MCF 10A (cell line): ENCODE measurements at regions not wholly inside any gene's neighbourhood (a gene's known extent, or its start where the extent isn't known, plus 50 kb on each side); places are given as distances from the start of the nearest gene placed in this dataset.

Experiments used
- BruUV-seq: library from RNA; stranded (reverse); fragments of 400-500 nt; replicated peaks from 2 replicates; lab custom pipeline; 2021; lab: Mats Ljungman, UMichigan
- CTCF ChIA-PET: fragments of 300-600 bp; sonication (Branson Sonifier 250); formaldehyde crosslinking; extraction: SDS; loops from one replicate; lab custom pipeline; 2021; ENCODE audit warnings: antibody characterized with exemption, inconsistent platforms; lab: Yijun Ruan, JAX
- POLR2A ChIA-PET: fragments of 300-600, 350-650 bp; sonication (Branson Sonifier 250); formaldehyde crosslinking; extraction: SDS; loops from one replicate; lab custom pipeline; 2020; ENCODE audit warnings: antibody characterized with exemption, inconsistent platforms; lab: Yijun Ruan, JAX
- DNase-seq: peaks from one replicate; pipeline ENCODE4 v3.0.0-alpha.2; 2018; ENCODE audit not compliant: unreplicated experiment
- H3K27ac Mint-ChIP-seq: one replicate; pipeline ENCODE4 v1.8.0; 2022; ENCODE audit warnings: mild to moderate bottlenecking, low read depth, mixed read lengths; ENCODE audit not compliant: unreplicated experiment
- H3K27me3 Mint-ChIP-seq: one replicate; pipeline ENCODE4 v1.8.0; 2022; ENCODE audit warnings: mixed read lengths; ENCODE audit not compliant: insufficient read depth, unreplicated experiment
- H3K36me3 Mint-ChIP-seq: one replicate; pipeline ENCODE4 v1.8.0; 2022; ENCODE audit warnings: mild to moderate bottlenecking, moderate library complexity, mixed read lengths; ENCODE audit not compliant: insufficient read depth, unreplicated experiment
- H3K4me1 Mint-ChIP-seq: one replicate; pipeline ENCODE4 v1.8.0; 2022; ENCODE audit warnings: mixed read lengths; ENCODE audit not compliant: insufficient read depth, unreplicated experiment
- H3K4me3 Mint-ChIP-seq: one replicate; pipeline ENCODE4 v1.8.0; 2022; ENCODE audit warnings: mild to moderate bottlenecking, moderate library complexity, mixed read lengths; ENCODE audit not compliant: unreplicated experiment
- H3K9me3 Mint-ChIP-seq: one replicate; pipeline ENCODE4 v1.8.0; 2022; ENCODE audit warnings: mixed read lengths; ENCODE audit not compliant: unreplicated experiment
- CTCF ChIP-seq: fragments of 200-600 bp; IDR thresholded peaks from one replicate; pipeline ENCODE4 v1.8.0; 2022; ENCODE audit warnings: antibody characterized with exemption, mild to moderate bottlenecking; ENCODE audit not compliant: unreplicated experiment
- intact Hi-C: fragments of 100-400 bp; cut with micrococcal nuclease; formaldehyde crosslinking; loops from 2 replicates; pipeline ENCODE4 v1.14.1; 2022

GRCh38 chr2:100753444-100753843, 66.5 kb upstream of the NPAS2 start:
- Mint-ChIP-seq H3K9me3 (no peaks in the 10 kb centered on the region), H3K4me1 (peaks cover 59% of the 10 kb centered on the region), H3K4me3 (no peak overlapping the region), H3K27ac (peak overlapping the region; percentile 97), H3K27me3 (no peaks in the 10 kb centered on the region), H3K36me3 (peaks cover 10% of the 10 kb centered on the region)
- ChIA-PET POLR2A (interaction anchor here (0.6 to 2.8 kb wide), 9 partner anchors 14 to 431 kb away, joined by 3 to 14 read pairs (median 5); partner anchors contain the start of gene NPAS2), CTCF (interaction anchor here (1.8 kb wide), 1 partner anchor 23 kb away, joined by 5 read pairs; no protein-coding TSS in a partner anchor)
- intact Hi-C loops = loop anchor here (2.0 kb wide), 2 partner anchors 33 to 65 kb away; no protein-coding TSS in a partner anchor
- DNase-seq = no peak
- TF ChIP-seq CTCF = no peak
- no TSS peak for BruUV-seq

DNA sequence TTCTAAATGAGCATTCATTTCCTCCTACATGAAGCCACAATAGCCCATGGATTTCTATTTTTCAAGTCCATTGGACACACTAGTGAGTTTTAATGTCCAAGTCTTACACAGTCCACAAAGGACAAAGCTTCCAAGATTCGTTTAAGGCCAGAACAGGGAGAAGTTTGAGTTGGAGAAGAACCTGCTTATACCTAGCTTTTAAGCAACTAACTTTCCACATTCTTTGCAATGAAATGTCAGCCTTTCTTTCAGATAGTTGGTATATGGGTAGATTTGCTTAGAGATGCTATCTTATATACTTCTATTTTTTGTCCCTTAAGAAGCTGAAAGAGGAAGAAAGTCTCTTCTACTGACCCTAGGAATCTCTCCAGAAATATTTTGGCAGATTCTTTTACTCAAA, 66.1 kb upstream of the NPAS2 start:
- ChIA-PET CTCF (interaction anchor here (0.6 kb wide), 1 partner anchor 1429 kb away, joined by 4 read pairs; no protein-coding TSS in a partner anchor), POLR2A (interaction anchor here (0.6 to 2.8 kb wide), 5 partner anchors 14 to 369 kb away, joined by 3 to 14 read pairs (median 9); no protein-coding TSS in a partner anchor)
- H3K9me3 Mint-ChIP-seq = no peaks in the 10 kb centered on the region
- BruUV-seq = no TSS peak
- H3K4me3 Mint-ChIP-seq = no peak overlapping the region
- DNase-seq = no peak
- TF ChIP-seq CTCF = no peak
- no peak overlapping the region for H3K27ac Mint-ChIP-seq
- H3K4me1 Mint-ChIP-seq = peaks cover 61% of the 10 kb centered on the region
- intact Hi-C loops = loop anchor here (2.0 kb wide), 2 partner anchors 33 to 65 kb away; no protein-coding TSS in a partner anchor
- peaks cover 10% of the 10 kb centered on the region for H3K36me3 Mint-ChIP-seq
- no peaks in the 10 kb centered on the region for H3K27me3 Mint-ChIP-seq

DNA sequence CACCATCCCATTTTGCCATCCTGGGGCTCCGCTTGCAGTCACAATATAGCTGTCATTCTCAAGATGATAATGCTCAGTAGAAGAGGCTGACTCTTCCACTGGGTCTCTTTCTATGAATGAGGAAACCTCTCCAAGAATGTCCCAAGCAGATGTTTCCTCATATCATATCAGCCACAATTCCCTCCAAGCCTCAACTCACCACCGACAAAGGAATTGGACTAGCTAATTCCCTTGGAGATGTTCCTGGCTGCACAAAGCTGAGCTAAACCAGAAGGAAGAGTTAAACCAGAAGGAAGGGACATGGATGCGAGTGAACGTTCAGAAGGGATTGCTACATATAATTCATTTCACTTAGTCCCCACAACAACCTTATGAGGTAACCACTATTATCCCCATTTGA, 65.0 kb upstream of the NPAS2 start:
- peaks cover 54% of the 10 kb centered on the region for H3K4me1 Mint-ChIP-seq

More for the DNA sequence above, 65.0 kb upstream of the NPAS2 start:
- no TSS peak for BruUV-seq
- intact Hi-C loops = no loop called here
- DNase-seq = peak; percentile 8
- H3K27ac Mint-ChIP-seq = no peak overlapping the region
- CTCF ChIA-PET = interaction anchor here (0.6 to 0.9 kb wide), 2 partner anchors 24 to 255 kb away, joined by 4 to 6 read pairs; no protein-coding TSS in a partner anchor
- H3K27me3 Mint-ChIP-seq = no peaks in the 10 kb centered on the region
- POLR2A ChIA-PET = interaction anchor here (0.9 to 1.8 kb wide), 6 partner anchors 13 to 66 kb away, joined by 3 to 9 read pairs (median 5); no protein-coding TSS in a partner anchor
- peaks cover 10% of the 10 kb centered on the region for H3K36me3 Mint-ChIP-seq
- H3K9me3 Mint-ChIP-seq = no peaks in the 10 kb centered on the region
- no peak overlapping the region for H3K4me3 Mint-ChIP-seq
- no peak for TF ChIP-seq CTCF
